HTR-8/SVneo (cell line): ENCODE measurements at regions not wholly inside any gene's neighbourhood (a gene's known extent, or its start where the extent isn't known, plus 50 kb on each side); places are given as distances from the start of the nearest gene placed in this dataset.

Experiments used
- DNase-seq: peaks from one replicate; pipeline ENCODE4 v3.0.0; 2011; ENCODE audit warnings: low spot score, mixed read lengths; ENCODE audit not compliant: insufficient read length
- FAIRE-seq: peaks from 2 replicates; lab custom pipeline; 2011; peaks lifted over from hg19 to GRCh38; lab: Jason Lieb, UNC

DNA sequence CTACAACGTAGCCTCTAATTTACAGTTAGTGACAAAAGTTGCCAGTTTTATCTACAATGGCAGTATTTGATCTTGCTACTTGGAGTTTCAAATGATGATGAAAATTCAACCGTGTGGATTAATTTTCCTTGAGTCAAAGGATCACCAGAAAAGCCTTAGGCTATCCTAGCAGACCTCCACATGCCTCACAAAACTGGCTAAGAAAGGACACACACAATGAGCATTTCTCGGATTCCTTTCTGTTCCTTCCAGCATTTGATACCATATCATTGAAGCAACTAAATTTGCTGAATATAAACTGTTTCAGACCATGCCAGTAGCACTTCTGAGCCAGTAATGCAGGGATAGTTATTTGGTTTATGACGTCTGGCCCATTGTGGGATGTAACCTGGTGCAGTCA lies 587.4 kb upstream of the MDFIC2 start:
- DNase-seq (no peak), FAIRE-seq (no peak)

DNA sequence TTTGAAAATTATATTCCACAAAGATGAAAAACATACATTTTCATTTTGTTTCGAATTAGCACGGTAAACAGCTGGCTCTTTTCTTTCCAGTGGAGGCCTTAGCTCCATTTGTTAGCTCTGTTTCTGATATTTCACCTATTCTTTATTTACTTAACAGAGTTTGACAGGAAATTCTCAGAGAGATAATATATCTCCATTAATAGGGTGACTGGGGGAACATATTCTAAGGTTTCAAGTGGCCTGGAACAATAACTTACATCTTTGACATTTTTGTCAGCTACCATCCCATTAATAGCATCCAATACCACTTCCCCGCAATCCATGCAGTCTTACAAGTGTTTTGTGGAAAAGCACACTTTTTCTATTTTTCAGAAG lies 577.6 kb upstream of the MDFIC2 start:
- DNase-seq (no peak), FAIRE-seq (no peak)

DNA sequence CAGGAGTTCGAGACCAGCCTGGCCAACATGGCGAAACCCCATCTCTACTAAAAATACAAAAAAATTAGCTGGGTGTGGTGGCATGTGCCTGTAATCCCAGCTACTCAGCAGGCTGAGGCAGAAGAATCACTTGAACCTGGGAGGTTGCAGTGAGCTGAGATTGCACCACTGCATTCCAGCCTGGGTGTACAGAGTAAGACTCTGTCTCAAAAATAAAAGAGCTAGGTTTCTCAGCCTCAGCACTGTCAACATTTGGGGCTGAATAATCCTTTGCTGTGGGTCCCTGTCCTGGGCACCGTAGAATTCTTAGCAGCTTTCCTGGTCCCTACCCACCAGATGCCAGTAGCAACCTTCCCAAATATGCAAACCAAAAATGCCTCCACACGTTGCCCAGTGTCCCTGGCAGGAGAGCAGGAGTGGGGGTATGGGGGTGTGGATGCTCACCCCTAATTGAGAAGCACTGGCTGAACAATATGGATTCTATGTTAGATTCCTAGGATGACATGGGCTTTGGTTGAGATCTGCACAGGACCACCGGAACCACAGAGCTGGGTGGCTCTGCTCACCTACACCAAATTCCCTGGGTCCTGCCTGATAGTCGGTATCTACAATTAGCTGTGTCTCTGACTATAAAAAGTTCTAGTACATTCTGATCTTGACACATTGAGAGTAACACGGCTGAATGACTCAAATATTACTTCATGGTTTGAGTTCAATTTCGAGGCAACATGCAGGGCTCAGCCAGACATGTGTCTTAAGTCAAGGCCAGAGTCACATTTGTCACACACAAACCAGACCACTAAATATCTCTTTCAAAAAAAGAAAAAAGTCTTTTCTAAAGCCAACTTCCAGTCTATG lies 577.0 kb upstream of the MDFIC2 start:
- no peak for FAIRE-seq
- no peak for DNase-seq

DNA sequence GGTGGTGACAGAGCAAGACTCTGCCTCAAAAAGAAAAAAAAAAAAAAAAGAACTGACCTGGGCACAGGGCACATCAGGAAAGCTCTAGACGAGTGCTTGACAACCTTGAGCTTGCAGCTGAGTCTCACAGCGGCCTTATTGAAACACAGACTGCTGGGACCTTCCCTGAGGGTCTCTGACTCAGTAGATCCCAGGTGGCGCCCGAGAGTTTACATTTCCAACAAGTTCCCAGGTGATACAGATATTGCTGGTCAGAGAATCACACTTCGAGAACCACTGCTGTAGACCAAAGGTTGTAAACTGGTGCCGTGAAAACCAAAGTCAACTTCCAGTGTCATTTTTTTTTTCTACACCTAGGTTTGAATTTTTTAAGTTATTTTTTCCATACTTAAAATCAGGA lies 573.2 kb upstream of the MDFIC2 start:
- FAIRE-seq (no peak), DNase-seq (no peak)

DNA sequence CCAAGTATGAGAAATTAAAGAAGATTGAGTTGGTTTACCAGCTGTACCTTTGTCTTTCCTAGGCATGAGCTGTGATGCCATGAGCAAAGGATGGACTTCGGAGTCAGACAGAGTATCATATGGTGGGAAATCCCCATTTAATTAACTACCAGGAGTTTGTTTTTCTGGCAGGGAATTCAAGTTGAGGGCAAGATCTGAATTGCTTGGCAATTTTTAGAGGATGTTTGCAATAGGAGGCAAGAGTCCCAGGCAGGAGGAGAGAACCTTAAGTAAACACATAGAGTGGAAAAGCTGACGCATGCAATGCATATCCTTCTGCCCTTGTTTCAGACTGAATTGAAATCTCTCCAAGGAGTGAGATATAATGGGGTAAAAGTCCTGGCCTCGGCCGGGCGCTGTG lies 569.7 kb upstream of the MDFIC2 start:
- DNase-seq (no peak), FAIRE-seq (no peak)

DNA sequence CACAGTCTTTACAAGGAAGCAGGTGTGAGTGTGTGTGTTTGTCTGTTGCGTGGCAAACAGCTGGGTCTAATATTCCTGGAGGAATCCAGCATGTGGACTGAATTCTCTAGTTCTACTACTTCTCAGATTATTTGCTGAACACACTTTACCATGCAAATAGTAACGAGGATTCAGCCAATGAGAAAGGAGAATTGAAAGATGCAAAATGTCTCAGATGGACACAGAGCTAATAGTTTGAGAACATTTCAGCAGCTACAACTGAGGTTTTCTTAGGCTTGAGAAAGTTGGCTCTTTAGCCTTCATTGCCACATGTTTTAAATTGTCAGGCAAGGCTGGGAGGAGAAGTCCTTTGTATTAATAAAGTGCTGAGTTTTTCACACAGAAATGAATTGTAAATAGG lies 568.0 kb upstream of the MDFIC2 start:
- no peak for DNase-seq
- FAIRE-seq, result no peak

DNA sequence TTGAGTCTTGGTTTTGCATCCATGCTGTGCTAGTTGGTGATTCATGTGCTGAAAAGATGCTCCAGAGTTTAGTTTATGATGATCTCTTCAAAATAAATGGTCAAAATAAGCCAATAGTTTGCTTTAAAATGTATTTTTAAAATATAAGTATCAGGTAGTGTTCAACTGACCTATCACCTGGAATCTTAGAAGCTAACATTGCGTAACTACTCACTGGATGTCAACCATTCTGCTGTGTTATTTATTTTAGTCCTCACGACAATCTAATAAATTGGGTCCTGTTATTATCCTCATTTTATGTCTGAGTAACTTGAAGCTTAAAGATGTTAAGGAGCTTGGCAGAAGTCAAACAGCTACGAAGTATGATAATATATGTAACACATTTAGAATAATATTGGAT lies 563.7 kb upstream of the MDFIC2 start:
- DNase-seq (no peak), FAIRE-seq (no peak)

DNA sequence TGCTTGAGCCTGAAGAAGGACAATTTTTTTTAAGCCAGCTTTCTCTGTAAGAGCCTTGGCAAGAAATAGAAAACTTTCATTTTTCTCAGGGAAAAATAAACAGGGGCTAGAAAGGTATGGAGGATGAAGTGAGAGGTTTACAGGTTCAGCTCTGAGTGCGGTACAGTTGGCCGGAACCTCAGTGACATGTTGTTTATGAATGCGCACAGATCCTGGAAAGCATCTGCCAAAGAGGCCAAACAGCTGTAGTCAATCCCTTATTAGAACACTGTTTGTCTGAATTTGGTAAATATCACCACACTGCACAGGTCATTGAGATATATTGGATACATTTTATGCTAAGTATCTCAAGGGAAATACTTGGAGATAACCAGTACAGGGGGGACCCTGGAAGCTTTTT lies 561.8 kb upstream of the MDFIC2 start:
- FAIRE-seq, result no peak

DNA sequence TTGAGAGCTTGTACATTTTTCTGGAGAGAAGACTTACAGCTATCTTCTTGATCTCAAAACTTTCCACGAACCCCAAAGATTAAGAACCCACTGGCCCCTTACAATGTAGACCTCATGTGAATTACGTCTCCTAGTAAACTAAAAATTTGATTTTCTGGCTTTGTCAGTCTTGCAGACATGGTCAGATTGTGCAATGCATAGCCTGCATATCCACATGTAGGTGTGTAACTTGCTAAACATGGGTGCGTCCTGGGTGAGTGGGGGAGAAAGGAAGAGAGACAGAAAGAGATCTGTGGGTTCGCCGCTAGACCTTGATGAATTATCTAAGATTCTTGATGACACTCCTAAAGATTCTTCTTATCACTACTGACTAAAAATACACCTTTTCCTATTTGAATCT lies 561.2 kb upstream of the MDFIC2 start:
- FAIRE-seq (no peak), DNase-seq (no peak)

More for the DNA sequence above, 561.8 kb upstream of the MDFIC2 start:
- DNase-seq, result no peak

DNA sequence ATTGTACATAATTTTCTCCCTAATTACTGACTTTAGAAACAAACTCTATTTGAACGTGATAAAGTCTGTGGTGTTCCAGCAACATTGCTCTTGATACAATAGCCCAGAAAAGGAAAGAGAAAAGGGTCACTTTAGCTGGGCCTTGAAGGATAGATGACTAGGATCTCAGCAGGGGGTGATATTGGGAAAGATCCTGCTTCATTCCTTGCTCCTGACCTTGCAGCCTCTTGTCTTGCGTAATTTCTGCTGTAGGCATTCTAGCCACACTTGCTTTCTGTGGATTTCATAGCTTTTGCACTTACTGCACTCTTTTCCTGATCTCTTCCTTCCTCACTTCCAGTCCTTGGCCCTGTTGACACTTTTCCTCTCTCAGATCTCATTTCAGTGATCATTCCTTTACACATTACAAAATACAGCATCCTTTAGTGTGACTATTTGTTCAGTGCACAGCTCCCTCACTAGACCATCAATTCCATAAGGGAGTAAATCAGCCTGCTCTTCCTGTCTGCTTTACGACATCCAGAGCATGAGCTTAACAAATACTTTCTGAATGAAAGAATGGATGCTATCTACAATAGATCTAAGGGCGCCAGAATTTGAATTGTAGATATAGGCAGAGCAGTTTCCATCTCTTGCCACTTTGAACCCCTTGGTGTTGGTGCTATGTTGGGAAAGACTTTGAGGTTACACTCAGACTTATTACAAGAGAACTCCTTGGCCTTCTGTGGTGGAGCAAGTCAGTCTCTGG lies 559.6 kb upstream of the MDFIC2 start:
- no peak for FAIRE-seq
- DNase-seq, result peak; percentile 33

DNA sequence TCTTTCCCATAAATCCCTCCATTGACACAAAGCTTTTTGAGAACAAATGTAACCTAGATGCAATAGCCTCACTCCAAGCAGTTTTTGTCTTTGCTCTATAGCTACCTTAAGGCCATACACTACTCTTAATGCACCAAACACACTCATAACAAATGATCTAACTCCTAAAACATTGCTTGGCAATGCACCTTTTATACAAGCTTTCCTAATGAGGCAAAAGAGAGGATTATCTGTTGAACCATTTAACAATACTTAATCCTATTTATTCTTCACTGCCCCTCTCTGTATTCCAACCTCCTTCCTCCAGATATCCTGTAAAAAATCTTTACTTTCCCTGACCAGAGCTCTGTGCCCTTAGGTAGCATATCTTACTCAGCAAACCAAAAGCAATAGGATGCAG lies 558.1 kb upstream of the MDFIC2 start:
- DNase-seq (no peak), FAIRE-seq (no peak)

DNA sequence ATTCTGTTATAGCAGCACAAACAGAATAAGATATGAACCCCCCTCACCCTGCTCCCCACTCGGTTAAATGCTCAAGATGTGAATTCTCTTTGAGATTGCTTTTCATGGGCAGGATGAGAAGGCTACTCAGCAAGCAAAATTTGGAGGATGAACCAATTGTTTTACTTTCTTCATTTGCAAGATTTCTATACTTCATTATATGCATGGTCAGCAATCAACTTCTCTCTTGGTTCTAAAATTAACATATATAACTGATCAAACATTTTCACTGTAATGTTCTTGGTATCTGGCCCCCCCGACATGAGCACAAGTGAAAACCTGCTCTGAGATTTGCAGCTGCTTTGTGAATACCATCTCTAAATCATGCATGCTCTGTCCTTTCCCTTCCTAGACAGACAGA lies 556.1 kb upstream of the MDFIC2 start:
- DNase-seq, result no peak
- FAIRE-seq, result no peak

DNA sequence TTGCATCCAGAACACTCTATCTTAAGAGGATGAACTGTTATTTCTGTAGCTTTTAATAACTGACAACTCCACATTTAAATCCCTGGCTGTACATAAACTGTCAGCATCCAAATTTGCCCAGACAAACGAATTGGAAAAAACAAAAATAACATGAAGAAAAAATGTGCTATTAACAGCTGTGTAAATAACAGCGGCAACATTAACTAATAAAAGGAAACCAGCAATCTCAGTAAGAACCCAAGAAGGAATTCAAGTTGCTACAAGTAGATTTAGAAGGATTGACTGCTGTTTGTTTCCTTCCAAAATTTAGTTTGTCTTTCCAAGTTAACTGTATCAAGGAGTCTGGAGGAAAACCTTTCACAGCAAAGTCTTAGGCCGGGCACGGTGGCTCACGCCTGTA lies 550.6 kb upstream of the MDFIC2 start:
- DNase-seq (no peak), FAIRE-seq (no peak)

DNA sequence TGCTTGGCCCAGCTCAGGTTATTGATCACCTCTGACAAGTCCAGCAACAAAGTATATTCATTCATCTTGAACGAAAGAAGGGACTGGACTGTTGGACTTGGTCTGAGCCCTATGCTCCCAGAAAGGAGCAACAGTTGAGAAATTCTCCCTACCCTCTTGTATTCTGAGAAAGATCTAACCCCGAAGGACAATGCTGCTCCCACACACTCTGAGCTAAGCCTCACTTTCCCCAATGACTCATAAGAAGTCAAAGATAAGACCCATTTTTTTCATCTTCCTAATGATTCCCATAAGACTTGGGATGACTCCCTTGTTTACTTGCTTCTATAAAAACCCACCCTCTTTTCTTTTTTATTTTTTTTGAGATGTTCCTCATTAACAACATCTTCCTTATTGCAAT lies 549.4 kb upstream of the MDFIC2 start:
- FAIRE-seq, result no peak
- no peak for DNase-seq

DNA sequence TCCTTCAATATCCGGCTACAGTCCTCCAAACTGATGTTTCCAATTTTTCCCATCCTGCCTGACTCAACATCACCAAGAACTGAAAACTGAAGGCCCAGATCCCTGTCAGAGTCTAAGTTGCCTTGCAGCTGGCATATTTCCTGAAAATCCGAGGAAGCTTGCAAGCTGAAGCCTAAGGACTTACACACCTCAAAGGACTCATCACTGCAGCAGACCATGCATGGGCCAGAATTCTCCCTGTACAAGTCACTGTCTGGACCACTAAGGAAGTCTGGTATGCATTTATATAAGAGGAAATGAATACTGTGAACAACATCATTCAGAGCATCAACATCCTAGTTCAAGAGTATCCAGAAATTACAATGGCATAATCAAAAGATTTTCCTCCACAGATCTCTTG lies 548.8 kb upstream of the MDFIC2 start:
- DNase-seq (no peak), FAIRE-seq (no peak)

DNA sequence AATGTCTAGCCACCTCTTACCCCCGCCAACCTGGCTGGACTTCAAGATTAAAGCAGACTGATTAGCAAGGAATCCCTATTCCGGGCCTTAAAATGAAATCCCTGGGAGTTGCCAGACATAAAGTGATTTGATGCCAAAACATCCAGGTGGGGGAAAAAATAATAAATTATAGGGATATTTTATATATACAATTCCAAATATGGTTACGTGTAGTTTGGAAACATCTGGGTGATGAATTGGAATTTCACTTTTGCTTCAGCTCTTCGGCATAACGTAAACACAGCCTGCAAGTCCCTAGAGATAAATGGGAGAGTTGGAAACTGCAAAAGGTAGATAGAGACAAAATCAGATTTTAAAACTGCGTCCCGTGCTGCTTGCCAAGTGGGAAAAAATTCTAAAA lies 545.5 kb upstream of the MDFIC2 start:
- FAIRE-seq (no peak), DNase-seq (no peak)

DNA sequence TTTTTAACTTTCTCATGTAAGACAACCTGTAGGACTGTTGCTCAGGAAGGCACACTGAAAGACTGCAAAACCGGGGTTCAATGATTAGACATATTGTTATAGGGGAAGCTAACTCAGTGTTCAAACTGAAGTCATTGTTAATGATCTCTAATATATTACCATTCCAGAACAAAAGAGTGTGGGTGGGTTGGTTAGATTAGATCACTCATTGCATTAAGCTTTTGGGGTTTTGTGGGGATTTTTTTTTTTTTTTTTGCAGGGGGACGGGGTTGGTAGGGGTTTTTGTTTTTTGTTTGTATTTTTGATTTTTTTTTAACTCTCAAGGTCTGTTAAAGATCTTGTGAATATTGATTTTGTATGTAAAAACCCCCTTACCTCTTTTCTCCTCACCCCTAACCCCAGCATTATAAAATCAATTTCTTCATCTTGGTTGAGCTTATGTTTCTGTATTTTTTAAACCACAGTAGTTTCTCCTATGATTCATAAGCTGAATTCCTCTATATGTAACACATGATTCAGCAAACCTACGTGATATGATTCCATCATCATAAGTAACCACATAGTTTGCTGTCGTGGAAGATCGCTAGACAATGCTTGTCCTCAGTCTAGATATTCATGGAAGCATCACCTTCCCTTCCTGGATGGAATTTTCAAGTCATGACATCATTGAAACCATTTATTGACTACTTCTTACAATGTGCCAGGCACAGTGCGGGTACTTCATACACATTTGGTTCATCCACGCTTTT lies 544.1 kb upstream of the MDFIC2 start:
- peak; percentile 76 for FAIRE-seq
- DNase-seq, result peak; percentile 67

DNA sequence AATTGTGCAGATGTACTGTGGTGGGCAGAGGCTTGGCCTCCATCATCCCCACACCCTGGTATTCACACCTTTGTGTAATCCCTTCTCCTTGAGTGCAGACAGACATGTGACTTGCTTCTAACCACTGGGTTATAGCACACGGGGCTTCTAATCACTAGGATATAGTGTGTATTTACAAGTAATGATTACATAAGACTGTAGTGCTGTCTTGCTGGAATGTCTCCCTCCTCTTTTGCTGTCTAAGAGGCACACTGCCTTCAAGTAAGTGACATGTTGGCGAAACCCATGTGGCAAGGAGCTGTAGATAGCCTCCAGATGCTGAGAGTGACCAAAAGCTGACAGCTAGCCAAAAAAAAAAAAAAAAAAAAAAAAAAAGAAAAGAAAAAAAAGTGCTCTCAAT lies 542.7 kb upstream of the MDFIC2 start:
- no peak for DNase-seq
- FAIRE-seq, result no peak

DNA sequence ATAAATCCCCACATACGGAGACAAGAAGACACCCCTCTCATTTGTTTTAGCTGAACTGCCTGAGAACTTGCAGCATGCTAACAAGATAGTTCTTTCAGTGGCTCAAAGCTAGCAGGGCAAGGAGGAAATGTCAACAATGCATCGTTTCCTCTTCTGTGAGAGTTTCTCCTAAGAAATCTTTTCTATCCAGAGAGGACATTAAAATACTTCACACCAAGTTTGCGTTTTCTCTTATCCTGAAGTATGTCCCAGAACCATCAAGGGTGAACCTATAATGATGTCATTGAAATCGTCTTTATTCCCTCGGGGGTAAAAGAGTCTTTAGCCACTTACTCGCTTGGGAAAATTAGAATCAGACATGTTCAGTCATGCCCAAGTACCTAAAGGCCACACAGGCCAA lies 541.7 kb upstream of the MDFIC2 start:
- FAIRE-seq (no peak), DNase-seq (no peak)

DNA sequence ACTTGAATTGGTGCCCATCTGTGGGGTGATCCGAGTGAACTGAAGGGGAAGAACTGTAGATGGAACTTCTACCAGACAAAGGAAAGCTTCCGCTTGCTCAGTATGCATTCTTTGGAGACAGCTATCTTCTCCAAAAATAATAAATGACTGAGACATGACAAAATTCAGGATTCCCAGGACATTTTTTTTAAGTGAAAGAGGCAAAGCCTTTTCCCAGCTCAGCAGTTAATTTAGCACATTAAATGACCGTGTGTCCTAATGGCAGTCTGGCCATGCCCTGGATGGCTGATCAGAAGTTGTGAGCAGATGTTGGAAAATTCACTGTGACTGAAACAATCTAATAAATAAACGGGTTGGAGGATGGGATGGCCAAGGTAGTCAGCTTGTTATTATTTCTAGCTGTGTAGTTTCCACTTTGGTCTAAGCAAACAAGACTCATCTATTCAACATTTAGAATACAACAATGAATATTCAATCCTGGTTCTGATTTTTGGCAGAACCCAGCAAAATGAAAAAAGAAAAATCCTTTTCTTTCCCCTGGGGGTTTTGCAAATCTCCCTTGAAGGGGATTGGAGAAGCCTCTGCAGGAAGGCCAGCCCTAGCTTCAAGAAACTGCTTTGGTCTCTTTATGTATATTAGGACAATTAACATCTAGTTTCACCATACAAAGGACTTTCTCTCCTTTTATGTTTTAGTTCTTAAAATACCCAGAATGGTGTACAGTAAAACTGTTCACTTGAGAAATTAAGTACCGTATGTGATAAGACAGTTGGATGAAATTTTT lies 540.9 kb upstream of the MDFIC2 start:
- FAIRE-seq (no peak), DNase-seq (no peak)
